GM23338 (cell line): ENCODE measurements at regions not wholly inside any gene's neighbourhood (a gene's known extent, or its start where the extent isn't known, plus 50 kb on each side); places are given as distances from the start of the nearest gene placed in this dataset.

Source experiments
- ATAC-seq: fragments of 200-7000 bp; cut with Tn5 transposase; 3 replicates; pipeline ENCODE4 v1.9.1; 2020
- DNase-seq: peaks from one replicate; pipeline ENCODE4 v3.0.0-alpha.2; 2015; ENCODE audit warnings: low spot score
- H2AFZ ChIP-seq: fragments of 200-600 bp; sonication (generic); 2 replicates; pipeline ENCODE4 v1.8.0; 2016; ENCODE audit warnings: antibody characterized with exemption, mild to moderate bottlenecking, moderate library complexity
- H3F3A ChIP-seq: fragments of 200-600 bp; sonication (generic); replicated peaks from 2 replicates; pipeline ENCODE4 v1.8.0; 2017; ENCODE audit warnings: antibody characterized with exemption, mixed run types, low read depth
- H3K27ac ChIP-seq: fragments of 200-600 bp; sonication (generic); 2 replicates; pipeline ENCODE4 v1.6.1; 2016; ENCODE audit warnings: low read depth
- H3K27me3 ChIP-seq: fragments of 200-600 bp; sonication (generic); 2 replicates; pipeline ENCODE4 v1.8.0; 2016; ENCODE audit warnings: mild to moderate bottlenecking, mixed run types, moderate library complexity; ENCODE audit not compliant: insufficient read depth
- H3K36me3 ChIP-seq: fragments of 200-600 bp; sonication (generic); 2 replicates; pipeline ENCODE4 v1.8.0; 2016; ENCODE audit warnings: mild to moderate bottlenecking; ENCODE audit not compliant: insufficient read depth
- H3K4me1 ChIP-seq: fragments of 200-600 bp; sonication (generic); 2 replicates; pipeline ENCODE4 v1.8.0; 2016; ENCODE audit warnings: mild to moderate bottlenecking, moderate library complexity; ENCODE audit not compliant: insufficient read depth
- H3K4me2 ChIP-seq: fragments of 200-600 bp; sonication (generic); 2 replicates; pipeline ENCODE4 v1.7.1; 2017; ENCODE audit warnings: mixed run types
- H3K4me3 ChIP-seq: fragments of 200-600 bp; sonication (generic); 2 replicates; pipeline ENCODE4 v1.6.1; 2016; ENCODE audit warnings: mixed run types
- H3K79me2 ChIP-seq: fragments of 200-600 bp; sonication (generic); replicated peaks from 2 replicates; pipeline ENCODE4 v1.8.0; 2017; ENCODE audit warnings: mild to moderate bottlenecking; ENCODE audit not compliant: insufficient read depth
- H3K9me2 ChIP-seq: fragments of 200-600 bp; sonication (generic); 2 replicates; pipeline ENCODE4 v1.8.0; 2017; ENCODE audit not compliant: insufficient read depth
- H4K20me1 ChIP-seq: fragments of 200-600 bp; sonication (generic); replicated peaks from 2 replicates; pipeline ENCODE4 v1.8.0; 2017; ENCODE audit warnings: mild to moderate bottlenecking; ENCODE audit not compliant: insufficient read depth
- H3K27ac Mint-ChIP-seq: 2 replicates; pipeline ENCODE4 v1.8.0; 2020; ENCODE audit warnings: inconsistent platforms, mild to moderate bottlenecking, moderate library complexity, mixed read lengths
- H3K27me3 Mint-ChIP-seq: 3 replicates; pipeline ENCODE4 v1.8.0; 2022; ENCODE audit warnings: low read depth, mild to moderate bottlenecking, moderate library complexity, mixed read lengths, inconsistent platforms; ENCODE audit not compliant: insufficient read depth, poor library complexity
- H3K36me3 Mint-ChIP-seq: 3 replicates; pipeline ENCODE4 v1.8.0; 2021; ENCODE audit warnings: low read depth, mild to moderate bottlenecking, inconsistent platforms, moderate library complexity, mixed read lengths
- H3K4me1 Mint-ChIP-seq: 3 replicates; pipeline ENCODE4 v1.8.0; 2020; ENCODE audit warnings: mild to moderate bottlenecking, inconsistent platforms, mixed read lengths
- H3K4me3 Mint-ChIP-seq: 3 replicates; pipeline ENCODE4 v1.8.0; 2021; ENCODE audit warnings: moderate library complexity, mild to moderate bottlenecking, inconsistent platforms, mixed read lengths
- H3K9me3 Mint-ChIP-seq: 3 replicates; pipeline ENCODE4 v1.8.0; 2020; ENCODE audit warnings: moderate library complexity, mild to moderate bottlenecking, inconsistent platforms, mixed read lengths
- CTCF ChIP-seq, 2 experiments: fragments of 200-600 bp in 1 of 2; sonication (generic) in 1 of 2; conservative IDR thresholded peaks; 2 replicates each; pipeline versions ENCODE4 v1.5.1 to v1.6.1; 2016 to 2017; ENCODE audit warnings: antibody characterized with exemption in 2 of 2, low read depth in 2 of 2, mild to moderate bottlenecking in 2 of 2, moderate library complexity in 1 of 2
- ETS1 ChIP-seq: IDR thresholded peaks from 2 replicates; pipeline ENCODE4 v1.6.1; 2016; ENCODE audit warnings: antibody characterized with exemption
- EZH2 ChIP-seq: fragments of 200-600 bp; sonication (generic); IDR thresholded peaks from one replicate; pipeline ENCODE4 v1.8.0; 2017; ENCODE audit warnings: antibody characterized with exemption, mild to moderate bottlenecking, low read depth; ENCODE audit not compliant: unreplicated experiment
- EZH2phosphoT487 ChIP-seq: fragments of 200-600 bp; sonication (generic); IDR thresholded peaks from one replicate; pipeline ENCODE4 v1.8.1; 2018; ENCODE audit warnings: antibody characterized with exemption; ENCODE audit not compliant: unreplicated experiment
- NANOG ChIP-seq: IDR thresholded peaks from 2 replicates; pipeline ENCODE4 v1.6.1; 2016; ENCODE audit warnings: antibody characterized with exemption, borderline replicate concordance
- REST ChIP-seq: IDR thresholded peaks from one replicate; pipeline ENCODE4 v1.6.1; 2018; ENCODE audit warnings: antibody characterized with exemption; ENCODE audit not compliant: unreplicated experiment
- STAT1 ChIP-seq: IDR thresholded peaks from one replicate; pipeline ENCODE4 v1.6.1; 2016; ENCODE audit warnings: antibody characterized with exemption; ENCODE audit not compliant: unreplicated experiment
- ZNF331 ChIP-seq: fragments of 250-450 bp; sonication (Bioruptor Pico); IDR thresholded peaks from 2 replicates; pipeline ENCODE4 v1.5.0; 2020; ENCODE audit warnings: low read depth, mild to moderate bottlenecking, moderate library complexity

- H3K27me3 Mint-ChIP-seq = peaks cover 1% of the 10 kb centered on the region
- H3K27ac ChIP-seq = no peak overlapping the region
- DNase-seq (peak; percentile 15), ATAC-seq (no peak)
- H3F3A ChIP-seq = no peaks in the 10 kb centered on the region
- H2AFZ ChIP-seq = no peak overlapping the region
- no peak for TF ChIP-seq ETS1
- no peak for TF ChIP-seq REST
- no peak for TF ChIP-seq EZH2
- H3K4me2 ChIP-seq = no peak overlapping the region
- peaks cover 8% of the 10 kb centered on the region; the same call in 1 of the 2 replicates for H3K9me2 ChIP-seq
- H3K27me3 ChIP-seq = no peaks in the 10 kb centered on the region
- no peaks in the 10 kb centered on the region for H3K9me3 Mint-ChIP-seq
- H3K27ac Mint-ChIP-seq = no peak overlapping the region
- no peak overlapping the region for H3K4me3 Mint-ChIP-seq
- peaks cover 7% of the 10 kb centered on the region; the same call in 2 of the 3 replicates for H3K4me1 Mint-ChIP-seq
- no peak overlapping the region for H3K4me3 ChIP-seq
- H3K4me1 ChIP-seq = peaks cover 8% of the 10 kb centered on the region; the same call in 1 of the 2 replicates
- H4K20me1 ChIP-seq = no peaks in the 10 kb centered on the region
- H3K36me3 Mint-ChIP-seq = no peaks in the 10 kb centered on the region
- no peaks in the 10 kb centered on the region for H3K36me3 ChIP-seq
- H3K79me2 ChIP-seq = no peaks in the 10 kb centered on the region
Observed at GRCh38 chr9:119951090-119951489, 581.9 kb upstream of the BRINP1 start.

- no peak overlapping the region for H3K27ac Mint-ChIP-seq
- TF ChIP-seq ZNF331 (CRISPR knock-in tag) = no peak
- TF ChIP-seq STAT1 = no peak
- no peak for TF ChIP-seq CTCF (conservative IDR thresholded peaks at IDR 0.05; ENCODE audit: low read depth in 2 of 2)
- no peak for TF ChIP-seq ETS1
- TF ChIP-seq EZH2phosphoT487 = no peak
- no peak for TF ChIP-seq NANOG
Observed at GRCh38 chr9:119945686-119946085, 576.5 kb upstream of the BRINP1 start.

More at GRCh38 chr9:119945686-119946085, 576.5 kb upstream of the BRINP1 start:
- Histone ChIP-seq H3F3A (no peaks in the 10 kb centered on the region), H3K9me2 (peaks cover 15% of the 10 kb centered on the region; the same call in 1 of the 2 replicates), H3K79me2 (no peaks in the 10 kb centered on the region), H3K4me2 (no peak overlapping the region), H3K4me3 (no peak overlapping the region), H3K4me1 (peaks cover 2% of the 10 kb centered on the region; the same call in 1 of the 2 replicates), H3K27ac (no peak overlapping the region), H3K27me3 (no peaks in the 10 kb centered on the region), H4K20me1 (no peaks in the 10 kb centered on the region), H2AFZ (no peak overlapping the region), H3K36me3 (no peaks in the 10 kb centered on the region)
- no peak for ATAC-seq
- no peak for DNase-seq
- no peaks in the 10 kb centered on the region; the same call in 2 of the 3 replicates for H3K4me1 Mint-ChIP-seq
- H3K4me3 Mint-ChIP-seq = no peak overlapping the region
- H3K27me3 Mint-ChIP-seq = peaks cover 1% of the 10 kb centered on the region
- H3K36me3 Mint-ChIP-seq = no peaks in the 10 kb centered on the region
- H3K9me3 Mint-ChIP-seq = no peaks in the 10 kb centered on the region
